MM.1S (cell line): ENCODE measurements at regions not wholly inside any gene's neighbourhood (a gene's known extent, or its start where the extent isn't known, plus 50 kb on each side); places are given as distances from the start of the nearest gene placed in this dataset.

Experiments used
- DNase-seq: peaks from one replicate; pipeline ENCODE4 v3.0.0-alpha.2; 2015
- H2AFZ ChIP-seq: fragments of 300-600 bp; sonication (generic); 2 replicates; pipeline ENCODE4 v1.6.0; 2016; ENCODE audit warnings: antibody characterized with exemption, low read length
- H3F3A ChIP-seq: fragments of 300-600 bp; sonication (generic); 2 replicates; pipeline ENCODE4 v1.6.1; 2016; ENCODE audit warnings: mild to moderate bottlenecking, antibody characterized with exemption, low read length, moderate library complexity, mixed read lengths; ENCODE audit not compliant: insufficient read depth
- H3K27ac ChIP-seq: fragments of 300-600 bp; sonication (generic); 2 replicates; pipeline ENCODE4 v1.5.1; 2016; ENCODE audit warnings: mild to moderate bottlenecking, low read length
- H3K27me3 ChIP-seq: fragments of 300-600 bp; sonication (generic); replicated peaks from 2 replicates; pipeline ENCODE4 v1.6.0; 2016; ENCODE audit warnings: low read length; ENCODE audit not compliant: insufficient read depth
- H3K36me3 ChIP-seq: fragments of 300-600 bp; sonication (generic); replicated peaks from 2 replicates; pipeline ENCODE4 v1.6.1; 2016; ENCODE audit warnings: mild to moderate bottlenecking, low read length, mixed read lengths; ENCODE audit not compliant: insufficient read depth
- H3K4me1 ChIP-seq: fragments of 300-600 bp; sonication (generic); 2 replicates; pipeline ENCODE4 v1.6.1; 2016; ENCODE audit warnings: low read length, mixed read lengths
- H3K4me2 ChIP-seq: fragments of 300-600 bp; sonication (generic); 2 replicates; pipeline ENCODE4 v1.6.0; 2016; ENCODE audit warnings: low read depth, low read length
- H3K4me3 ChIP-seq: fragments of 300-600 bp; sonication (generic); 2 replicates; pipeline ENCODE4 v1.5.1; 2016; ENCODE audit warnings: low read length, mixed read lengths
- H3K79me2 ChIP-seq: fragments of 300-600 bp; sonication (generic); 2 replicates; pipeline ENCODE4 v1.6.1; 2016; ENCODE audit warnings: mixed run types, low read length, mixed read lengths
- H3K9ac ChIP-seq: fragments of 300-600 bp; sonication (generic); 2 replicates; pipeline ENCODE4 v1.6.1; 2016; ENCODE audit warnings: low read length, mixed read lengths
- H3K9me2 ChIP-seq: fragments of 300-600 bp; sonication (generic); replicated peaks from 2 replicates; pipeline ENCODE4 v1.6.1; 2016; ENCODE audit warnings: mild to moderate bottlenecking, low read length, mixed read lengths; ENCODE audit not compliant: insufficient read depth
- H3K9me3 ChIP-seq: fragments of 300-600 bp; sonication (generic); replicated peaks from 2 replicates; pipeline ENCODE4 v1.6.1; 2016; ENCODE audit warnings: mild to moderate bottlenecking, low read length, mixed read lengths; ENCODE audit not compliant: insufficient read depth
- H4K20me1 ChIP-seq: fragments of 300-600 bp; sonication (generic); 2 replicates; pipeline ENCODE4 v1.6.1; 2016; ENCODE audit warnings: mild to moderate bottlenecking, low read length, moderate library complexity, mixed read lengths; ENCODE audit not compliant: insufficient read depth
- EZH2 ChIP-seq: fragments of 300-600 bp; sonication (generic); optimal IDR thresholded peaks from 2 replicates; pipeline ENCODE3; 2017; ENCODE audit warnings: low read depth, mild to moderate bottlenecking, antibody characterized with exemption, low read length, mixed read lengths
- EZH2phosphoT487 ChIP-seq: fragments of 300-600 bp; sonication (generic); IDR thresholded peaks from 2 replicates; pipeline ENCODE4 v1.6.1; 2018; ENCODE audit warnings: antibody characterized with exemption, low read length
- TF ChIP-seq, protein P1 (sequence below): fragments of 300-600 bp; sonication (generic); IDR thresholded peaks from 2 replicates; pipeline ENCODE4 v1.5.1; 2016; ENCODE audit warnings: antibody characterized with exemption, low read length, mixed read lengths

GRCh38 chr12:60197589-60197988 lies 601.8 kb downstream of the SLC16A7 start:
- H3K4me3 ChIP-seq: no peak overlapping the region
- H3F3A ChIP-seq: no peaks in the 10 kb centered on the region
- no peaks in the 10 kb centered on the region for H3K27me3 ChIP-seq
- TF ChIP-seq EZH2: no peak
- no peak for TF ChIP-seq EZH2phosphoT487
- TF ChIP-seq, protein P1, sequence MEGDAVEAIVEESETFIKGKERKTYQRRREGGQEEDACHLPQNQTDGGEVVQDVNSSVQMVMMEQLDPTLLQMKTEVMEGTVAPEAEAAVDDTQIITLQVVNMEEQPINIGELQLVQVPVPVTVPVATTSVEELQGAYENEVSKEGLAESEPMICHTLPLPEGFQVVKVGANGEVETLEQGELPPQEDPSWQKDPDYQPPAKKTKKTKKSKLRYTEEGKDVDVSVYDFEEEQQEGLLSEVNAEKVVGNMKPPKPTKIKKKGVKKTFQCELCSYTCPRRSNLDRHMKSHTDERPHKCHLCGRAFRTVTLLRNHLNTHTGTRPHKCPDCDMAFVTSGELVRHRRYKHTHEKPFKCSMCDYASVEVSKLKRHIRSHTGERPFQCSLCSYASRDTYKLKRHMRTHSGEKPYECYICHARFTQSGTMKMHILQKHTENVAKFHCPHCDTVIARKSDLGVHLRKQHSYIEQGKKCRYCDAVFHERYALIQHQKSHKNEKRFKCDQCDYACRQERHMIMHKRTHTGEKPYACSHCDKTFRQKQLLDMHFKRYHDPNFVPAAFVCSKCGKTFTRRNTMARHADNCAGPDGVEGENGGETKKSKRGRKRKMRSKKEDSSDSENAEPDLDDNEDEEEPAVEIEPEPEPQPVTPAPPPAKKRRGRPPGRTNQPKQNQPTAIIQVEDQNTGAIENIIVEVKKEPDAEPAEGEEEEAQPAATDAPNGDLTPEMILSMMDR: no peak
- H3K36me3 ChIP-seq: no peaks in the 10 kb centered on the region
- no peak overlapping the region for H3K4me2 ChIP-seq
- H3K9me2 ChIP-seq: no peaks in the 10 kb centered on the region
- H4K20me1 ChIP-seq: no peaks in the 10 kb centered on the region
- no peak overlapping the region for H2AFZ ChIP-seq
- H3K9ac ChIP-seq: no peak overlapping the region
- H3K27ac ChIP-seq: no peak overlapping the region
- no peaks in the 10 kb centered on the region for H3K79me2 ChIP-seq
- no peaks in the 10 kb centered on the region for H3K4me1 ChIP-seq
- DNase-seq: no peak
- H3K9me3 ChIP-seq: no peaks in the 10 kb centered on the region

- H3K4me1 ChIP-seq: no peaks in the 10 kb centered on the region
- H3K9me2 ChIP-seq: no peaks in the 10 kb centered on the region
- H3K9me3 ChIP-seq: no peaks in the 10 kb centered on the region
- no peak overlapping the region for H2AFZ ChIP-seq
- H3K9ac ChIP-seq: no peak overlapping the region
- no peaks in the 10 kb centered on the region for H3K27me3 ChIP-seq
- H3K27ac ChIP-seq: no peak overlapping the region
- no peaks in the 10 kb centered on the region for H3F3A ChIP-seq
- DNase-seq: no peak
- H3K4me3 ChIP-seq: no peak overlapping the region
- TF ChIP-seq EZH2: no peak
- TF ChIP-seq, protein P1: no peak
- H3K79me2 ChIP-seq: no peaks in the 10 kb centered on the region
- H3K36me3 ChIP-seq: no peaks in the 10 kb centered on the region
- H4K20me1 ChIP-seq: no peaks in the 10 kb centered on the region
- no peak overlapping the region for H3K4me2 ChIP-seq
Observed at GRCh38 chr12:60201891-60202290, 606.1 kb downstream of the SLC16A7 start.

DNA sequence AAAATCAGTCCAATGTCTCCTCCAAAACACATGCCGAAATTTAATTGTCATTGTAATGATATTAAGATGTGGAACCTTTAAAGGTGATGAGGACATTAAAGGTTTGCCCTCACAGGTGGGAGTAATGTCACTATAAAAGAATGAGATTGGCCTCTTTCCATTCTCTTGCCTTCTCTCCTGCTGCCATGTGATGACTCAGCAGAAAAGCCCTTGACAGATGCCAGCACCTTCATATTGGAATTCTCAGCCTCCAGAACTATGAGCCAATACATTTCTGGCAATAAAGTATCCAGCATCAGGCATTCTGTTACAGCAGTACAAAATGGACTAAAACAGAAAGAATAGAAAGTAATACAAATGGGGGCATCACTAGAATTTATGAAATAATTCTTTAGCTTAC lies 609.7 kb downstream of the SLC16A7 start:
- no peak overlapping the region for H3K4me3 ChIP-seq
- peaks cover 6% of the 10 kb centered on the region; the same call in 1 of the 2 replicates for H3F3A ChIP-seq
- H4K20me1 ChIP-seq: no peaks in the 10 kb centered on the region
- no peak overlapping the region for H3K27ac ChIP-seq
- no peak overlapping the region for H2AFZ ChIP-seq
- TF ChIP-seq EZH2 (no peak), EZH2phosphoT487 (no peak)
- TF ChIP-seq, protein P1: no peak
- H3K9me3 ChIP-seq: no peaks in the 10 kb centered on the region
- no peak overlapping the region for H3K9ac ChIP-seq
- no peaks in the 10 kb centered on the region for H3K79me2 ChIP-seq
- no peak overlapping the region for H3K4me2 ChIP-seq
- no peaks in the 10 kb centered on the region for H3K36me3 ChIP-seq
- H3K9me2 ChIP-seq: no peaks in the 10 kb centered on the region
- H3K4me1 ChIP-seq: peaks cover 7% of the 10 kb centered on the region
- H3K27me3 ChIP-seq: no peaks in the 10 kb centered on the region
- DNase-seq: no peak
